ENCODE measurements at regions not wholly inside any gene's neighbourhood (a gene's known extent, or its start where the extent isn't known, plus 50 kb on each side); places are given as distances from the start of the nearest gene placed in this dataset.

GRCh38 chr16:48450367-48450766 is 65.2 kb upstream of the SIAH1 start:
- ChIA-PET POLR2A (no interaction called here), CTCF (ENCODE audit: unreplicated experiment) (no interaction called here)
- H3K4me1 ChIP-seq (ENCODE audit: insufficient read depth, low read length, poor library complexity, severe bottlenecking) = no peaks in the 10 kb centered on the region
- H2AFZ ChIP-seq (ENCODE audit: low read length) = no peak overlapping the region
- DNase-seq (ENCODE audit: low spot score) = no peak
- intact Hi-C loops (cut with micrococcal nuclease; ENCODE audit: unreplicated experiment) = no loop called here
- H3K4me2 ChIP-seq (ENCODE audit: low read length) = no peak overlapping the region
- TF ChIP-seq EZH2phosphoT487 (IDR thresholded peaks at IDR 0.05; ENCODE audit: borderline replicate concordance, low read depth, low read length) (no peak), CTCF (conservative IDR thresholded peaks at IDR 0.05; ENCODE audit: low read length) (no peak)
- H3K9me2 ChIP-seq (ENCODE audit: insufficient read depth, low read length) = no peaks in the 10 kb centered on the region
- no peaks in the 10 kb centered on the region for H3K9me3 ChIP-seq (ENCODE audit: low read length)
- H3K36me3 ChIP-seq (ENCODE audit: insufficient read depth, low read length) = no peaks in the 10 kb centered on the region
- H4K20me1 ChIP-seq (ENCODE audit: insufficient read depth, low read length) = no peaks in the 10 kb centered on the region
- no peak overlapping the region for H3K27ac ChIP-seq (ENCODE audit: low read depth, low read length, poor library complexity, severe bottlenecking)
- no peaks in the 10 kb centered on the region for H3K79me2 ChIP-seq (ENCODE audit: insufficient read depth, low read depth, low read length)
- no peak overlapping the region for H3K4me3 ChIP-seq (ENCODE audit: low read depth, low read length, poor library complexity, severe bottlenecking)
- no TSS peak for BruUV-seq (replicated peaks)

- H3K4me2 ChIP-seq (ENCODE audit: low read length) = no peak overlapping the region
- H3K9me2 ChIP-seq (ENCODE audit: insufficient read depth, low read length) = no peaks in the 10 kb centered on the region
- H4K20me1 ChIP-seq (ENCODE audit: insufficient read depth, low read length) = no peaks in the 10 kb centered on the region
- H3K79me2 ChIP-seq (ENCODE audit: insufficient read depth, low read depth, low read length) = no peaks in the 10 kb centered on the region
- no peaks in the 10 kb centered on the region for H3K36me3 ChIP-seq (ENCODE audit: insufficient read depth, low read length)
- CTCF ChIA-PET (ENCODE audit: unreplicated experiment) = no interaction called here
- no TSS peak for BruUV-seq (replicated peaks)
- intact Hi-C loops (cut with micrococcal nuclease; ENCODE audit: unreplicated experiment) = no loop called here
- no peak overlapping the region for H3K27ac ChIP-seq (ENCODE audit: low read depth, low read length, poor library complexity, severe bottlenecking)
- H3K4me1 ChIP-seq (ENCODE audit: insufficient read depth, low read length, poor library complexity, severe bottlenecking) = no peaks in the 10 kb centered on the region
- H3K4me3 ChIP-seq (ENCODE audit: low read depth, low read length, poor library complexity, severe bottlenecking) = no peak overlapping the region
- DNase-seq (ENCODE audit: low spot score) = no peak
- POLR2A ChIA-PET = interaction anchor here (1.8 kb wide), 1 partner anchor 9 kb away, joined by 4 read pairs; no protein-coding TSS in a partner anchor
- TF ChIP-seq CTCF (conservative IDR thresholded peaks at IDR 0.05; ENCODE audit: low read length) = no peak
- no peak for TF ChIP-seq EZH2phosphoT487 (IDR thresholded peaks at IDR 0.05; ENCODE audit: borderline replicate concordance, low read depth, low read length)
- no peaks in the 10 kb centered on the region for H3K9me3 ChIP-seq (ENCODE audit: low read length)
- no peak overlapping the region for H2AFZ ChIP-seq (ENCODE audit: low read length)
Observed at GRCh38 chr16:48448841-48449481, 63.7 kb upstream of the SIAH1 start.

DNA sequence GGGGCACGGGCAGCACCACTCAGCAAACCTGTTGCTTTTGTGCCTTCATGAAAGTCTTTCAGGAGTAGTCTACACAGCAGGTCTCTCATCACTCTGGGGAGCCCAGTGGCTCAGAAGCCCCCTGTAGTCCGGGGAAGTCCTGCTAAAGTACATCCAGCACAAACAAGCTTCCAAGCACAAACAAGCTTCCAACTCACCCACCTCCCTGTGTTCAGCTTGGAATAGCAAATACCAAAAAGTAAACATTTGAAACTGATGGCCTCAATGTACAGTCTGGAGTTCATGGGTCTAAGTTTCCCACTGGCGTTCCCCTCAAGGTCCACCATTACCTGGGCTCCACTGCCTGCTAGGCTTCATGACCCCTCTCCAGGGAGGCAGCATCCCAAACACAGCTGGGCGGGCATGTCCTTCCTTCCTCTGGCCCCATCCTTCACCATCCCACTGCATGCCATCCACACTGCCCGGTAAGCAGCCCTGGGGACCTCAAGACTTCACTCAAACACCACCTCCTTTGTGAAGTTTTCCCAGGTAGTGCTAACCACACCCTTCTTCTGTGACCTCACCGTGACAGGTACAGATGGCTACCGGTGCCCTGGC is 62.8 kb upstream of the SIAH1 start:
- Histone ChIP-seq H4K20me1 (ENCODE audit: insufficient read depth, low read length) (no peaks in the 10 kb centered on the region), H3K9me2 (ENCODE audit: insufficient read depth, low read length) (no peaks in the 10 kb centered on the region), H3K9me3 (ENCODE audit: low read length) (no peaks in the 10 kb centered on the region), H2AFZ (ENCODE audit: low read length) (no peak overlapping the region), H3K4me3 (ENCODE audit: low read depth, low read length, poor library complexity, severe bottlenecking) (no peak overlapping the region), H3K4me1 (ENCODE audit: insufficient read depth, low read length, poor library complexity, severe bottlenecking) (no peaks in the 10 kb centered on the region), H3K27ac (ENCODE audit: low read depth, low read length, poor library complexity, severe bottlenecking) (no peak overlapping the region), H3K79me2 (ENCODE audit: insufficient read depth, low read depth, low read length) (no peaks in the 10 kb centered on the region), H3K36me3 (ENCODE audit: insufficient read depth, low read length) (no peaks in the 10 kb centered on the region), H3K4me2 (ENCODE audit: low read length) (no peak overlapping the region)
- DNase-seq (ENCODE audit: low spot score) = no peak
- no TSS peak for BruUV-seq (replicated peaks)
- ChIA-PET CTCF (ENCODE audit: unreplicated experiment) (interaction anchor here (0.7 kb wide), 1 partner anchor 9 kb away, joined by 3 read pairs; no protein-coding TSS in a partner anchor), POLR2A (interaction anchor here (0.5 to 1.8 kb wide), 2 partner anchors 10 to 30 kb away, joined by 3 to 4 read pairs; no protein-coding TSS in a partner anchor)
- intact Hi-C loops (cut with micrococcal nuclease; ENCODE audit: unreplicated experiment) = no loop called here
- TF ChIP-seq EZH2phosphoT487 (IDR thresholded peaks at IDR 0.05; ENCODE audit: borderline replicate concordance, low read depth, low read length) = no peak
- TF ChIP-seq CTCF (conservative IDR thresholded peaks at IDR 0.05; ENCODE audit: low read length) = no peak

Data from OCI-LY7 (cell line).